Thyroid gland (tissue), 4 donors: ENCODE measurements at regions not wholly inside any gene's neighbourhood (a gene's known extent, or its start where the extent isn't known, plus 50 kb on each side); places are given as distances from the start of the nearest gene placed in this dataset.

Experiments used
- POLR2A ChIP-seq, 2 donors: fragments of 450-650 bp; IDR thresholded peaks; one replicate each; pipeline ENCODE4 v1.6.1; 2017; ENCODE audit warnings: antibody characterized with exemption in 2 of 2, mild to moderate bottlenecking in 2 of 2, moderate library complexity in 1 of 2
- TF ChIP-seq, protein P1 (sequence below), 6 experiments: fragments of 200-600 bp in 3 of 6; fragments of 450-650 bp in 3 of 6; sonication (generic) in 3 of 6; IDR thresholded peaks; one replicate each; pipeline ENCODE4 v1.5.1; 2016 to 2019; ENCODE audit warnings: antibody characterized with exemption in 6 of 6, mild to moderate bottlenecking in 2 of 6, inconsistent platforms in 1 of 6, moderate library complexity in 1 of 6

- TF ChIP-seq, protein P1, sequence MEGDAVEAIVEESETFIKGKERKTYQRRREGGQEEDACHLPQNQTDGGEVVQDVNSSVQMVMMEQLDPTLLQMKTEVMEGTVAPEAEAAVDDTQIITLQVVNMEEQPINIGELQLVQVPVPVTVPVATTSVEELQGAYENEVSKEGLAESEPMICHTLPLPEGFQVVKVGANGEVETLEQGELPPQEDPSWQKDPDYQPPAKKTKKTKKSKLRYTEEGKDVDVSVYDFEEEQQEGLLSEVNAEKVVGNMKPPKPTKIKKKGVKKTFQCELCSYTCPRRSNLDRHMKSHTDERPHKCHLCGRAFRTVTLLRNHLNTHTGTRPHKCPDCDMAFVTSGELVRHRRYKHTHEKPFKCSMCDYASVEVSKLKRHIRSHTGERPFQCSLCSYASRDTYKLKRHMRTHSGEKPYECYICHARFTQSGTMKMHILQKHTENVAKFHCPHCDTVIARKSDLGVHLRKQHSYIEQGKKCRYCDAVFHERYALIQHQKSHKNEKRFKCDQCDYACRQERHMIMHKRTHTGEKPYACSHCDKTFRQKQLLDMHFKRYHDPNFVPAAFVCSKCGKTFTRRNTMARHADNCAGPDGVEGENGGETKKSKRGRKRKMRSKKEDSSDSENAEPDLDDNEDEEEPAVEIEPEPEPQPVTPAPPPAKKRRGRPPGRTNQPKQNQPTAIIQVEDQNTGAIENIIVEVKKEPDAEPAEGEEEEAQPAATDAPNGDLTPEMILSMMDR (IDR thresholded peaks at IDR 0.05), result no peak
- no peak for TF ChIP-seq POLR2A (IDR thresholded peaks at IDR 0.05)
Measured at GRCh38 chr9:75487856-75488718, 399.8 kb downstream of the OSTF1 start.
